SK-N-SH (cell line): ENCODE measurements at regions not wholly inside any gene's neighbourhood (a gene's known extent, or its start where the extent isn't known, plus 50 kb on each side); places are given as distances from the start of the nearest gene placed in this dataset.

ENCODE experiments used
- CTCF ChIA-PET: fragments of 300-600, 350-600 bp; formaldehyde crosslinking; extraction: SDS; loops from one replicate; lab custom pipeline; 2021; lab: Yijun Ruan, JAX
- POLR2A ChIA-PET: fragments of 350-600 bp; sonication (Branson Sonifier 250); formaldehyde crosslinking; extraction: SDS; loops from one replicate; lab custom pipeline; 2020; ENCODE audit warnings: antibody characterized with exemption, inconsistent platforms; lab: Yijun Ruan, JAX
- DNase-seq: peaks from one replicate; pipeline ENCODE4 v3.0.0; 2012
- H2AFZ ChIP-seq: fragments of 200-600 bp; sonication (generic); 2 replicates; pipeline ENCODE4 v1.8.1; 2016; ENCODE audit warnings: antibody characterized with exemption, mild to moderate bottlenecking, low read depth
- H3F3A ChIP-seq: fragments of 200-600 bp; sonication (generic); replicated peaks from 2 replicates; pipeline ENCODE3; 2016; ENCODE audit warnings: antibody characterized with exemption, mild to moderate bottlenecking; ENCODE audit not compliant: insufficient read depth
- H3K27ac ChIP-seq, 2 experiments: fragments of 200-500 bp in 1 of 2; fragments of 200-600 bp in 1 of 2; sonication (Bioruptor generic) in 1 of 2; sonication (generic), shearing (Covaris generic) in 1 of 2; 2 replicates each; pipeline versions ENCODE4 v1.5.1 to v1.6.1; 2014 to 2016; ENCODE audit warnings: low read depth in 2 of 2, inconsistent platforms in 1 of 2, low read length in 1 of 2, mild to moderate bottlenecking in 1 of 2, mixed read lengths in 1 of 2
- H3K27me3 ChIP-seq: fragments of 200-600 bp; sonication (generic), shearing (Covaris generic); 2 replicates; pipeline ENCODE4 v1.6.1; 2016; ENCODE audit warnings: mixed run types; ENCODE audit not compliant: insufficient read depth
- H3K36me3 ChIP-seq, 2 experiments: fragments of 200-500 bp in 1 of 2; fragments of 200-600 bp in 1 of 2; sonication (Bioruptor generic) in 1 of 2; sonication (generic) in 1 of 2; replicated peaks in 1 of 2; 2 replicates each; pipeline versions ENCODE3 to v1.5.1; 2014 to 2016; ENCODE audit warnings: low read length in 1 of 2, mild to moderate bottlenecking in 1 of 2; ENCODE audit not compliant: insufficient read depth in 2 of 2, control insufficient read depth in 1 of 2
- H3K4me1 ChIP-seq, 2 experiments: fragments of 200-500 bp in 1 of 2; fragments of 200-600 bp in 1 of 2; sonication (Bioruptor generic) in 1 of 2; sonication (generic), shearing (Covaris generic) in 1 of 2; 2 replicates each; pipeline versions ENCODE4 v1.5.1 to v1.6.1; 2014 to 2016; ENCODE audit warnings: low read depth in 1 of 2, low read length in 1 of 2, mixed run types in 1 of 2; ENCODE audit not compliant: insufficient read depth in 2 of 2, control insufficient read depth in 1 of 2
- H3K4me2 ChIP-seq: fragments of 200-600 bp; sonication (generic), shearing (Covaris generic); 2 replicates; pipeline ENCODE4 v1.6.1; 2017; ENCODE audit warnings: mixed run types
- H3K4me3 ChIP-seq, 2 experiments: fragments of 200-500 bp in 1 of 2; fragments of 200-600 bp in 1 of 2; sonication (Bioruptor generic) in 1 of 2; sonication (generic), shearing (Covaris generic) in 1 of 2; 2 replicates each; pipeline versions ENCODE4 v1.5.1 to v1.8.1; 2014 to 2016; ENCODE audit warnings: low read depth in 2 of 2, inconsistent platforms in 1 of 2, low read length in 1 of 2, mild to moderate bottlenecking in 1 of 2, mixed read lengths in 1 of 2, moderate library complexity in 1 of 2
- H3K79me2 ChIP-seq: fragments of 200-600 bp; sonication (generic); 2 replicates; pipeline ENCODE4 v1.8.1; 2017; ENCODE audit warnings: mild to moderate bottlenecking; ENCODE audit not compliant: insufficient read depth
- H3K9ac ChIP-seq: fragments of 200-600 bp; sonication (generic); 2 replicates; pipeline ENCODE4 v1.6.1; 2017; ENCODE audit warnings: mixed run types
- H3K9me2 ChIP-seq: fragments of 200-600 bp; sonication (generic); 2 replicates; pipeline ENCODE4 v1.6.1; 2017; ENCODE audit warnings: mixed run types
- H3K9me3 ChIP-seq: fragments of 200-600 bp; sonication (generic); 2 replicates; pipeline ENCODE4 v1.6.1; 2017; ENCODE audit warnings: mixed run types, mild to moderate bottlenecking, moderate library complexity
- H4K20me1 ChIP-seq: fragments of 200-600 bp; sonication (generic); 2 replicates; pipeline ENCODE4 v1.6.1; 2017; ENCODE audit warnings: mild to moderate bottlenecking, mixed run types; ENCODE audit not compliant: insufficient read depth
- ELF1 ChIP-seq: IDR thresholded peaks from 2 replicates; pipeline ENCODE4 v1.4.0; 2012
- EP300 ChIP-seq, 2 experiments: IDR thresholded peaks; 2 replicates each; pipeline versions ENCODE4 v1.4.0 to v1.6.1; 2012; ENCODE audit warnings: borderline replicate concordance in 1 of 2, low read depth in 1 of 2, low read length in 1 of 2
- FOSL2 ChIP-seq: IDR thresholded peaks from 2 replicates; pipeline ENCODE4 v1.4.0; 2012; ENCODE audit warnings: low read depth, mild to moderate bottlenecking, moderate library complexity, borderline replicate concordance
- FOXM1 ChIP-seq: IDR thresholded peaks from 2 replicates; pipeline ENCODE4 v1.4.0; 2012; ENCODE audit warnings: low read depth, mild to moderate bottlenecking
- GABPA ChIP-seq: IDR thresholded peaks from 2 replicates; pipeline ENCODE4 v1.4.0; 2012; ENCODE audit warnings: low read depth, mild to moderate bottlenecking
- GATA2 ChIP-seq: sonication (generic); formaldehyde crosslinking; IDR thresholded peaks from 2 replicates; pipeline ENCODE4 v1.5.0; 2020; ENCODE audit warnings: mild to moderate bottlenecking, missing genetic modification reagents
- JUND ChIP-seq: IDR thresholded peaks from 2 replicates; pipeline ENCODE4 v1.4.0; 2012
- MAX ChIP-seq: IDR thresholded peaks from 2 replicates; pipeline ENCODE4 v1.4.0; 2012; ENCODE audit warnings: low read depth
- MEF2A ChIP-seq: IDR thresholded peaks from 2 replicates; pipeline ENCODE4 v1.4.0; 2012; ENCODE audit warnings: low read depth, borderline replicate concordance
- MXI1 ChIP-seq: IDR thresholded peaks from 2 replicates; pipeline ENCODE4 v1.6.1; 2012; ENCODE audit warnings: mild to moderate bottlenecking, low read depth, low read length, improper control_type of control experiment
- NFIC ChIP-seq: IDR thresholded peaks from 2 replicates; pipeline ENCODE4 v1.4.0; 2012; ENCODE audit warnings: borderline replicate concordance
- NRF1 ChIP-seq: IDR thresholded peaks from 2 replicates; pipeline ENCODE4 v1.6.1; 2012; ENCODE audit warnings: low read depth, mild to moderate bottlenecking, low read length
- RAD21 ChIP-seq: IDR thresholded peaks from 2 replicates; pipeline ENCODE4 v1.6.1; 2012; ENCODE audit warnings: mild to moderate bottlenecking, low read length
- RCOR1 ChIP-seq: fragments of 150-350 bp; IDR thresholded peaks from 2 replicates; pipeline ENCODE4 v1.6.1; 2017; ENCODE audit warnings: antibody characterized with exemption, low read length
- RXRA ChIP-seq: IDR thresholded peaks from 2 replicates; pipeline ENCODE4 v1.4.0; 2012; ENCODE audit warnings: low read depth, mild to moderate bottlenecking, borderline replicate concordance
- TAF1 ChIP-seq: IDR thresholded peaks from 2 replicates; pipeline ENCODE4 v1.6.1; 2012; ENCODE audit warnings: low read depth, mild to moderate bottlenecking, low read length, moderate library complexity, borderline replicate concordance
- TCF12 ChIP-seq: IDR thresholded peaks from 2 replicates; pipeline ENCODE4 v1.4.0; 2012
- TEAD4 ChIP-seq: IDR thresholded peaks from 2 replicates; pipeline ENCODE4 v1.4.0; 2012; ENCODE audit warnings: mild to moderate bottlenecking, borderline replicate concordance; ENCODE audit not compliant: insufficient read depth
- WGBS: methylation state at CpG from one replicate; pipeline ENCODE4 v1.1.6; 2017; ENCODE audit warnings: low lambda C conversion rate; 5-methylcytosine and 5-hydroxymethylcytosine counted together
- TF ChIP-seq, protein P1 (sequence below): fragments of 150-350 bp; IDR thresholded peaks from 2 replicates; pipeline ENCODE4 v1.6.1; 2017; ENCODE audit warnings: antibody characterized with exemption, low read length, low read depth, borderline replicate concordance
- TF ChIP-seq, protein P2 (sequence below): IDR thresholded peaks from 2 replicates; pipeline ENCODE4; 2012
- TF ChIP-seq, protein P3 (sequence below): IDR thresholded peaks from 2 replicates; pipeline ENCODE4 v1.4.0; 2012; ENCODE audit warnings: low read depth, borderline replicate concordance

DNA sequence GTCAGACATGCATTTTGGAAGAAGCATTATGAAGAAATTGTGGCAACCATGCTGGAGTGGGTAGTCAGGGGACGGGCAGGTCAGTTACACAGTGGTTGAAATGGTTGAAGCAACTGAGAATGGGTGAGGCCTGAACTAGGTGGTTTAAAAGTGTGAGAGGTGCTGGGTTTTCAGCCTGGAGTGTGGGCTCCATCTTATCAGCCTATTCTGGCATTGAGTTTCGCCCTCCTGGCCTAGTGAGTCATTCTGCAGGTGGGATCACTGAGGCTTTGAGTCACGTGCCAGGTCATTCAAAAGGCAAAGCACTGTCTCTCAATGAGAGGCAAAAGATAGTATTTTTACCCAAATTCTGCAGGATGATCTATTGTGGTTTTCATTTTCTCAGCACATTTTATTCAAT, 181.9 kb upstream of the CHD6 start:
- Histone ChIP-seq H3K9me2 (no peaks in the 10 kb centered on the region), H3K9me3 (no peaks in the 10 kb centered on the region), H4K20me1 (no peaks in the 10 kb centered on the region), H3K4me3 (no peak overlapping the region), H3F3A (no peaks in the 10 kb centered on the region), H3K27me3 (no peaks in the 10 kb centered on the region), H3K79me2 (no peaks in the 10 kb centered on the region), H3K36me3 (no peaks in the 10 kb centered on the region)
- POLR2A ChIA-PET: no interaction called here
- WGBS: 6% methylated on average over 3 of the region's 3 CpGs
- TF ChIP-seq GABPA (no peak), NRF1 (no peak), TCF12 (no peak), NFIC (no peak), FOSL2 (no peak), RCOR1 (no peak), TAF1 (no peak), GATA2 (CRISPR knock-in tag) (no peak), RXRA (no peak), MAX (no peak)
- TF ChIP-seq, protein P1, sequence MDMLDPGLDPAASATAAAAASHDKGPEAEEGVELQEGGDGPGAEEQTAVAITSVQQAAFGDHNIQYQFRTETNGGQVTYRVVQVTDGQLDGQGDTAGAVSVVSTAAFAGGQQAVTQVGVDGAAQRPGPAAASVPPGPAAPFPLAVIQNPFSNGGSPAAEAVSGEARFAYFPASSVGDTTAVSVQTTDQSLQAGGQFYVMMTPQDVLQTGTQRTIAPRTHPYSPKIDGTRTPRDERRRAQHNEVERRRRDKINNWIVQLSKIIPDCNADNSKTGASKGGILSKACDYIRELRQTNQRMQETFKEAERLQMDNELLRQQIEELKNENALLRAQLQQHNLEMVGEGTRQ: no peak
- TF ChIP-seq, all 33 proteins: peak for 0
- Histone ChIP-seq H3K9ac (no peak overlapping the region), H3K4me2 (no peak overlapping the region), H3K4me1 (no peaks in the 10 kb centered on the region), H2AFZ (no peak overlapping the region), H3K27ac (no peak overlapping the region)
- CTCF ChIA-PET: interaction anchor here (1.0 kb wide), 1 partner anchor 66 kb away, joined by 3 read pairs; no protein-coding TSS in a partner anchor
- no peak for DNase-seq

- no peak overlapping the region for H2AFZ ChIP-seq
- H3K9me2 ChIP-seq: no peaks in the 10 kb centered on the region
- no peak overlapping the region for H3K4me2 ChIP-seq
- no peaks in the 10 kb centered on the region for H4K20me1 ChIP-seq
- H3K36me3 ChIP-seq: no peaks in the 10 kb centered on the region
- CTCF ChIA-PET: interaction anchor here (0.8 kb wide), 1 partner anchor 252 kb away, joined by 3 read pairs; no protein-coding TSS in a partner anchor
- H3F3A ChIP-seq: no peaks in the 10 kb centered on the region
- no peaks in the 10 kb centered on the region for H3K79me2 ChIP-seq
- DNase-seq: no peak
- H3K27ac ChIP-seq: no peak overlapping the region
- POLR2A ChIA-PET: no interaction called here
- no peaks in the 10 kb centered on the region for H3K27me3 ChIP-seq
- no peak overlapping the region for H3K9ac ChIP-seq
- H3K4me1 ChIP-seq: no peaks in the 10 kb centered on the region
- no peak overlapping the region for H3K4me3 ChIP-seq
- 13% methylated on average over 3 of the region's 3 CpGs for WGBS
- no peaks in the 10 kb centered on the region for H3K9me3 ChIP-seq
- no peak for TF ChIP-seq ELF1
- no peak for TF ChIP-seq MAX
- no peak for TF ChIP-seq MXI1
- TF ChIP-seq GATA2 (CRISPR knock-in tag): no peak
- TF ChIP-seq, protein P2, sequence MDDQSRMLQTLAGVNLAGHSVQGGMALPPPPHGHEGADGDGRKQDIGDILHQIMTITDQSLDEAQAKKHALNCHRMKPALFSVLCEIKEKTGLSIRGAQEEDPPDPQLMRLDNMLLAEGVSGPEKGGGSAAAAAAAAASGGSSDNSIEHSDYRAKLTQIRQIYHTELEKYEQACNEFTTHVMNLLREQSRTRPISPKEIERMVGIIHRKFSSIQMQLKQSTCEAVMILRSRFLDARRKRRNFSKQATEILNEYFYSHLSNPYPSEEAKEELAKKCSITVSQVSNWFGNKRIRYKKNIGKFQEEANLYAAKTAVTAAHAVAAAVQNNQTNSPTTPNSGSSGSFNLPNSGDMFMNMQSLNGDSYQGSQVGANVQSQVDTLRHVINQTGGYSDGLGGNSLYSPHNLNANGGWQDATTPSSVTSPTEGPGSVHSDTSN: no peak
- TF ChIP-seq MEF2A: no peak
- TF ChIP-seq TAF1: no peak
- no peak for TF ChIP-seq FOXM1
- TF ChIP-seq, protein P3, sequence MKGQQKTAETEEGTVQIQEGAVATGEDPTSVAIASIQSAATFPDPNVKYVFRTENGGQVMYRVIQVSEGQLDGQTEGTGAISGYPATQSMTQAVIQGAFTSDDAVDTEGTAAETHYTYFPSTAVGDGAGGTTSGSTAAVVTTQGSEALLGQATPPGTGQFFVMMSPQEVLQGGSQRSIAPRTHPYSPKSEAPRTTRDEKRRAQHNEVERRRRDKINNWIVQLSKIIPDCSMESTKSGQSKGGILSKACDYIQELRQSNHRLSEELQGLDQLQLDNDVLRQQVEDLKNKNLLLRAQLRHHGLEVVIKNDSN: no peak
- TF ChIP-seq RAD21: no peak
- no peak for TF ChIP-seq EP300 (IDR thresholded peaks at IDR 0.05; ENCODE audit: borderline replicate concordance in 1 of 2, low read depth in 1 of 2, low read length in 1 of 2)
- no peak for TF ChIP-seq TEAD4
- no peak for TF ChIP-seq FOSL2
- TF ChIP-seq NFIC: no peak
- no peak for TF ChIP-seq GABPA
- TF ChIP-seq TCF12: no peak
- TF ChIP-seq JUND: no peak
Measured at GRCh38 chr20:41798930-41799502, 180.8 kb upstream of the CHD6 start.
